ENCODE measurements at regions not wholly inside any gene's neighbourhood (a gene's known extent, or its start where the extent isn't known, plus 50 kb on each side); places are given as distances from the start of the nearest gene placed in this dataset.

DNA sequence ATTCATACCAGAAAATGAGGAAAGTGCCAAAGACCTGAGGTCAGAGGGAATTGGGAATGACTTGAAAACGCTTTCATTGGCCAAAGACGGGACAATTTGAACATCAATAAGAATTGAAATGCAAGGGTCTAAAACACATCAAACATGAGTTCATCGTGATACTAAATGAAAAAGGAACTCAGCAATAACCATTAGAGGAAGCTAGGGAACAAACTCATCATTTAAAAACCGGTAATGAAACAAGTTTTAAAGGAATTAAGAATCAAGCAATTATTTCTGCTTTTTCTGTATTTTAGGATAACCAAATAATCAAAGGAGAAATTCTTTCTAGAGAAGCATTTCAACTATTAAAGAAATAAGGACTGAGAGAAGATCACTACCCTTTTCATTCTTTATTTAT, 303.1 kb downstream of the ARHGAP12 start:
- no peaks in the 10 kb centered on the region for H3K4me1 ChIP-seq
- DNase-seq, result no peak
- intact Hi-C loops (cut with DNase I), result no loop called here
- H3K36me3 ChIP-seq, result no peaks in the 10 kb centered on the region
- TF ChIP-seq, protein P1, sequence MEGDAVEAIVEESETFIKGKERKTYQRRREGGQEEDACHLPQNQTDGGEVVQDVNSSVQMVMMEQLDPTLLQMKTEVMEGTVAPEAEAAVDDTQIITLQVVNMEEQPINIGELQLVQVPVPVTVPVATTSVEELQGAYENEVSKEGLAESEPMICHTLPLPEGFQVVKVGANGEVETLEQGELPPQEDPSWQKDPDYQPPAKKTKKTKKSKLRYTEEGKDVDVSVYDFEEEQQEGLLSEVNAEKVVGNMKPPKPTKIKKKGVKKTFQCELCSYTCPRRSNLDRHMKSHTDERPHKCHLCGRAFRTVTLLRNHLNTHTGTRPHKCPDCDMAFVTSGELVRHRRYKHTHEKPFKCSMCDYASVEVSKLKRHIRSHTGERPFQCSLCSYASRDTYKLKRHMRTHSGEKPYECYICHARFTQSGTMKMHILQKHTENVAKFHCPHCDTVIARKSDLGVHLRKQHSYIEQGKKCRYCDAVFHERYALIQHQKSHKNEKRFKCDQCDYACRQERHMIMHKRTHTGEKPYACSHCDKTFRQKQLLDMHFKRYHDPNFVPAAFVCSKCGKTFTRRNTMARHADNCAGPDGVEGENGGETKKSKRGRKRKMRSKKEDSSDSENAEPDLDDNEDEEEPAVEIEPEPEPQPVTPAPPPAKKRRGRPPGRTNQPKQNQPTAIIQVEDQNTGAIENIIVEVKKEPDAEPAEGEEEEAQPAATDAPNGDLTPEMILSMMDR (IDR thresholded peaks at IDR 0.05), result no peak
- H3K9ac ChIP-seq (ENCODE audit: low read depth in 2 of 2, low read length in 2 of 2), result no peak overlapping the region
- H3K27me3 ChIP-seq, result no peaks in the 10 kb centered on the region
- H3K4me3 ChIP-seq, result no peak overlapping the region
- H3K9me3 ChIP-seq, result no peaks in the 10 kb centered on the region
- no peak overlapping the region for H3K27ac ChIP-seq

DNA sequence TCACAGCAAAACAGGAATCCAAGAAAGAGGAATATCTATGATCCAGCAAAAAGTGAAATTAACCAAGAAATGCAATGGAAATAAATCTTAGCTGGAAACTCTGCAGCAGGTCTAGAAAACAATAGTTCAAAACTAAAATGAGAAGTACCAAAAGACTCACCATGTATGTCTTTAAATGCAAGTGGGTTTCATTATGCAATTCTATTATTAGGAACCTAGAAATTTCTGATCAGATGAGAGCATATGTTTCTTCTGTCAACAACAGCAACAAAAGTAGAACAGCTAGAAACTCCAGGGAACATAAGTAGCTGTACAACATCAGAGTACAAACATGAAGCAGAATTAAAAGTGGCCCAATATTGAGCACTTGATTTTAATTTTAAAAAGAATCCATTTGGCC, 304.0 kb downstream of the ARHGAP12 start:
- TF ChIP-seq, protein P1 (IDR thresholded peaks at IDR 0.05), result no peak
- no peak overlapping the region for H3K27ac ChIP-seq
- intact Hi-C loops (cut with DNase I), result no loop called here
- no peak overlapping the region for H3K4me3 ChIP-seq
- no peaks in the 10 kb centered on the region for H3K9me3 ChIP-seq
- no peak overlapping the region for H3K9ac ChIP-seq (ENCODE audit: low read depth in 2 of 2, low read length in 2 of 2)
- no peaks in the 10 kb centered on the region for H3K4me1 ChIP-seq
- H3K27me3 ChIP-seq, result no peaks in the 10 kb centered on the region
- H3K36me3 ChIP-seq, result no peaks in the 10 kb centered on the region
- DNase-seq, result no peak

DNA sequence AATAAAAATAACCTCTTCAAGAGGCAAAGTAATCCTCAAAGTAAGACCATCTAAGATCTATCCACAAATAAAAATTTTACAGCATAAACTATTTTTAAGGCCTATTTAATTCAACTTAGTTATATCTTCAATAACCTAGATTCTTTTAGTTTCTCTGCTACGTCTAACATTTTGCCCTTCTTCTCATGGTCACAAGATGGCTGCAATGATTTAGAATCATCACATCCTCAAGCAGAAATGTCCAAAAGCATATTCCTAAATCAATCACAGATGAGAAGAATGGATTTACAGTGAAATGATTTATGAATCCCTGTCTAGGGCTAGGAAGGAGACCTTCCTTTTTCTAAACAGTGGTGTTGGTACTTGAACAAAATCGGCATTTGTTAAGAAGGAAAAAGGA, 304.7 kb downstream of the ARHGAP12 start:
- no peaks in the 10 kb centered on the region for H3K4me1 ChIP-seq
- H3K27me3 ChIP-seq, result no peaks in the 10 kb centered on the region
- H3K9me3 ChIP-seq, result no peaks in the 10 kb centered on the region
- no peak overlapping the region for H3K27ac ChIP-seq
- H3K4me3 ChIP-seq, result no peak overlapping the region
- no peak for DNase-seq
- H3K9ac ChIP-seq (ENCODE audit: low read depth in 2 of 2, low read length in 2 of 2), result no peak overlapping the region
- TF ChIP-seq, protein P1 (IDR thresholded peaks at IDR 0.05), result no peak
- H3K36me3 ChIP-seq, result no peaks in the 10 kb centered on the region
- intact Hi-C loops (cut with DNase I), result no loop called here

DNA sequence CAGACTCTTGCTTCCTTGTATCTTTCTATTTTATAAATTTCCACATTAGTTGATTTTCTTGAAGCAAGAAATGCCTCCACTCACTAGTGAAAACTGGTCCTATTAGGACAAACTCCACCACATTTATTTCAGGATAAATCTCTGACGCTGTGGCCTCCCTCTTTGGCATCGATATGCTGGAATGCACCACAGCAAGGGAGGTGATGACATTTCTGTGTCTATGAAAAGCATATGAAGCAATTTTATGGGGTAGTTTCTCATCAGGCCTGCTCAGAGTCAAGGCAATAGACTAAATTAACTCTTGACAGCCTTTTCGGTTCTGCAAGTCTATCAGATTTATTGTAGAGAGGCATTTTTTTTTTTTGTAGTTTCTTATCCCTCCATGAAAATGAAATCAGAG, 304.4 kb downstream of the ZEB1 start:
- TF ChIP-seq, protein P1 (IDR thresholded peaks at IDR 0.05), result no peak
- Histone ChIP-seq H3K27me3 (no peaks in the 10 kb centered on the region), H3K4me3 (no peak overlapping the region), H3K4me1 (no peaks in the 10 kb centered on the region), H3K27ac (no peak overlapping the region), H3K9ac (ENCODE audit: low read depth in 2 of 2, low read length in 2 of 2) (no peak overlapping the region), H3K36me3 (no peaks in the 10 kb centered on the region), H3K9me3 (no peaks in the 10 kb centered on the region)
- intact Hi-C loops (cut with DNase I), result no loop called here
- DNase-seq, result no peak

DNA sequence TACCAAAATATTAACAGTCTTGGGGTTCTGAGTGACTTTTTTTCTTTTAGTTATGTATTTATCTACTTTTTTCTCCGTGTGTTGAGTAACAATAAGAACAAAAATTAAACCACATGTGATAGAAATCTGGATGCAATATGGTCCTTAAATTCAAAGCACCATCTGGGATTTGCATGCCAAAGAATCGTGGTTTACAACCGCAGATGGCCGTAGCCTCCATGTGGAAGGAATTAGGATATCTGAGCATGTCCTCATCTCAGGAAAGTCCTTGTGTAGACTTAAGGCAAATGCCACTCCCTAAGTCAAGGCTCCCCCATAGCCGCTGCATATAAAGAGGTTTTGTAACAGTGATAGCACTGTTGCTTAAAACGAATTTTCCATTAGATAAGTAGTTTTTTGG, 304.0 kb downstream of the ZEB1 start:
- TF ChIP-seq, protein P1 (IDR thresholded peaks at IDR 0.05), result no peak
- Histone ChIP-seq H3K27ac (no peak overlapping the region), H3K36me3 (no peaks in the 10 kb centered on the region), H3K4me3 (no peak overlapping the region), H3K27me3 (no peaks in the 10 kb centered on the region), H3K9ac (ENCODE audit: low read depth in 2 of 2, low read length in 2 of 2) (no peak overlapping the region), H3K9me3 (no peaks in the 10 kb centered on the region), H3K4me1 (no peaks in the 10 kb centered on the region)
- intact Hi-C loops (cut with DNase I), result no loop called here
- DNase-seq, result no peak

DNA sequence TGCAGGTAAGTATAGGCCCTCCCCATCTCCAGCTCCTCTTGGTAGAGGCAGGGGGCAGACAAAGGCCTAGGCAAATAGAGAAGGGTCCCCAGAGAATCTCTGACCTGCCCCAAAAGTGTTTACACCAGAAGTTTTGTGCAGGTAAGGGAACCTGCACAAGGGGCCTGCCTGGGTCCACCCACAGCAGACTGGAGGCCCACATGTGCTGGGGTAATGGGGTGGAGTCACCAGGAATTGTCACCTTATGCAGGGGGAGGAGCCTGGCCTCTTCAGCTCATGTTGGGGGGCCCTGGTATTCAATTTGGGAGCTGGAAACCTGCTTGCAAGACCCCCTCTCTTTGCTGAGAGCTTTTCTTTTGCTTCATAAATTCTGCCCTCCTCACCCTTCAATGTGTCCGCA, 302.7 kb downstream of the ZEB1 start:
- Histone ChIP-seq H3K27me3 (no peaks in the 10 kb centered on the region), H3K4me1 (no peaks in the 10 kb centered on the region), H3K4me3 (no peak overlapping the region), H3K27ac (no peak overlapping the region), H3K36me3 (no peaks in the 10 kb centered on the region), H3K9ac (ENCODE audit: low read depth in 2 of 2, low read length in 2 of 2) (no peak overlapping the region), H3K9me3 (no peaks in the 10 kb centered on the region)
- DNase-seq, result no peak
- intact Hi-C loops (cut with DNase I), result no loop called here
- TF ChIP-seq, protein P1 (IDR thresholded peaks at IDR 0.05), result no peak

Data from colonic mucosa (tissue), 4 donors.